ENCODE measurements at regions not wholly inside any gene's neighbourhood (a gene's known extent, or its start where the extent isn't known, plus 50 kb on each side); places are given as distances from the start of the nearest gene placed in this dataset.

GRCh38 chr10:2301227-2301626 lies 563.9 kb upstream of the ADARB2 start:
- TF ChIP-seq, protein P1, sequence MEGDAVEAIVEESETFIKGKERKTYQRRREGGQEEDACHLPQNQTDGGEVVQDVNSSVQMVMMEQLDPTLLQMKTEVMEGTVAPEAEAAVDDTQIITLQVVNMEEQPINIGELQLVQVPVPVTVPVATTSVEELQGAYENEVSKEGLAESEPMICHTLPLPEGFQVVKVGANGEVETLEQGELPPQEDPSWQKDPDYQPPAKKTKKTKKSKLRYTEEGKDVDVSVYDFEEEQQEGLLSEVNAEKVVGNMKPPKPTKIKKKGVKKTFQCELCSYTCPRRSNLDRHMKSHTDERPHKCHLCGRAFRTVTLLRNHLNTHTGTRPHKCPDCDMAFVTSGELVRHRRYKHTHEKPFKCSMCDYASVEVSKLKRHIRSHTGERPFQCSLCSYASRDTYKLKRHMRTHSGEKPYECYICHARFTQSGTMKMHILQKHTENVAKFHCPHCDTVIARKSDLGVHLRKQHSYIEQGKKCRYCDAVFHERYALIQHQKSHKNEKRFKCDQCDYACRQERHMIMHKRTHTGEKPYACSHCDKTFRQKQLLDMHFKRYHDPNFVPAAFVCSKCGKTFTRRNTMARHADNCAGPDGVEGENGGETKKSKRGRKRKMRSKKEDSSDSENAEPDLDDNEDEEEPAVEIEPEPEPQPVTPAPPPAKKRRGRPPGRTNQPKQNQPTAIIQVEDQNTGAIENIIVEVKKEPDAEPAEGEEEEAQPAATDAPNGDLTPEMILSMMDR (IDR thresholded peaks at IDR 0.05), result no peak
- TF ChIP-seq POLR2A (IDR thresholded peaks at IDR 0.05), result no peak
